ENCODE measurements at regions not wholly inside any gene's neighbourhood (a gene's known extent, or its start where the extent isn't known, plus 50 kb on each side); places are given as distances from the start of the nearest gene placed in this dataset.

GRCh38 chr6:44626616-44627015 lies 239.1 kb downstream of the CDC5L start:
- no peak for DNase-seq (ENCODE audit: low read depth, low spot score)
- no peak overlapping the region for H3K4me3 ChIP-seq (ENCODE audit: low read length)

DNA sequence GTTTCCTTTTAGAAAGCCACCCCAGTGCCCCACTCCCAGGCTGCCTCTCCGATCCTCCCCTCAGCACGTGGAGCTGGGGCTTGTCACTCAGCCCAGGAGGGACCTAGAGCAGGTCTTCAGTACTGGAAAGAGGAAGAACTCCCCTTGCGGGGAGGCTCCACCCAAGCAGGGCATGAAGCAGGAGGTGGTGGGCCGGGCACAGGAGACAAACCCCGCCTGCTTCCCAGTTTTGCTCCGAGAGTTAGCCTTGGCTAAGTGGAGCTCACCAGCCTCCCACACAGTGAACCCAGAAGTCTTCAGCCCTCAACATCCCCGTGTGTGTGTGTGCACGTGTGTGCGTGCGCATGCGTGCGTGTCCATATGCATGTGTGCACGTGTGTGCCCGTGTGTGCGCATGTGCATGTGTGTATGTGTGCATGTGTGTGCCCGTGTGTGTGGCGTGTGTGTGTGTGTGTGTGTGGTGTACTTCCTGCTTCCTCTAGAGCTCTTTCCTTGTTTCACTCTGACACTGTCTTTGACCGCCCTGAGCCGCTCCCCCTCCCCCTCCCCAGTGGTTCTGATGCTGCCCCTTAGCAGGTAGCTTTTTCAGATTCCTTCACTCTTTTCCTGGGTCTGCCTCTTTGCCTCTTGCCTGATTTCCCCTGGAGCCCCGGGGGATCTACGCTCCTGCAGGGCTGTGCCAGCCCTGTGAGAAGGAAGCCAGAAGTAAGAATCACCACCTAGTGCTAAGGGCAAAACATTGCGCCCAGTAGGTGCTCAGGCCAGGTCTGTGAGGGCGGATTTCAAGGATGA lies 239.8 kb downstream of the CDC5L start:
- DNase-seq (ENCODE audit: low read depth, low spot score) = no peak
- H3K4me3 ChIP-seq (ENCODE audit: low read length) = no peak overlapping the region

GRCh38 chr6:44627883-44628271 lies 240.4 kb downstream of the CDC5L start:
- no peak for DNase-seq (ENCODE audit: low read depth, low spot score)
- no peak overlapping the region for H3K4me3 ChIP-seq (ENCODE audit: low read length)

DNA sequence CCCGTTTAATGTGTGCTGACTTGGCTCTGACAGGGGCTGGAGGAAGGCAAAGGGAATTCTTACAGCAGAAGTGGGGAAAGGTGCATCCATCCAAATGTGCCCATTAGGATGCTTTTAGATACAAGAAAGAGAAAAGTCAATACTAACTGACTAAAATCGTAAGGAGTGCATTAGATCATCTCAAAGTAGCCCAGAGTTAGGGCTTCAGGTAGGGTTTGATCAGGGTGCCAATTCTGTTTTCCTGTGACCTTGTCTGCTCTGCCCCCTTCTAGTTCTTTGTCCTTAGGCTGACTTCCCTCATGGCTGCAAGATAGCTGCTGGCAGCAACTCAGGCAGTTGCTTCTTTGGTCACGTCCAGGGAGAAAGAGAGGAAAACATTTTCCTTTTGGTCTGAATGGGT lies 240.8 kb downstream of the CDC5L start:
- DNase-seq (ENCODE audit: low read depth, low spot score) = no peak
- no peak overlapping the region for H3K4me3 ChIP-seq (ENCODE audit: low read length)

GRCh38 chr6:44629636-44630035 lies 242.1 kb downstream of the CDC5L start:
- DNase-seq (ENCODE audit: low read depth, low spot score) = no peak
- H3K4me3 ChIP-seq (ENCODE audit: low read length) = no peak overlapping the region

DNA sequence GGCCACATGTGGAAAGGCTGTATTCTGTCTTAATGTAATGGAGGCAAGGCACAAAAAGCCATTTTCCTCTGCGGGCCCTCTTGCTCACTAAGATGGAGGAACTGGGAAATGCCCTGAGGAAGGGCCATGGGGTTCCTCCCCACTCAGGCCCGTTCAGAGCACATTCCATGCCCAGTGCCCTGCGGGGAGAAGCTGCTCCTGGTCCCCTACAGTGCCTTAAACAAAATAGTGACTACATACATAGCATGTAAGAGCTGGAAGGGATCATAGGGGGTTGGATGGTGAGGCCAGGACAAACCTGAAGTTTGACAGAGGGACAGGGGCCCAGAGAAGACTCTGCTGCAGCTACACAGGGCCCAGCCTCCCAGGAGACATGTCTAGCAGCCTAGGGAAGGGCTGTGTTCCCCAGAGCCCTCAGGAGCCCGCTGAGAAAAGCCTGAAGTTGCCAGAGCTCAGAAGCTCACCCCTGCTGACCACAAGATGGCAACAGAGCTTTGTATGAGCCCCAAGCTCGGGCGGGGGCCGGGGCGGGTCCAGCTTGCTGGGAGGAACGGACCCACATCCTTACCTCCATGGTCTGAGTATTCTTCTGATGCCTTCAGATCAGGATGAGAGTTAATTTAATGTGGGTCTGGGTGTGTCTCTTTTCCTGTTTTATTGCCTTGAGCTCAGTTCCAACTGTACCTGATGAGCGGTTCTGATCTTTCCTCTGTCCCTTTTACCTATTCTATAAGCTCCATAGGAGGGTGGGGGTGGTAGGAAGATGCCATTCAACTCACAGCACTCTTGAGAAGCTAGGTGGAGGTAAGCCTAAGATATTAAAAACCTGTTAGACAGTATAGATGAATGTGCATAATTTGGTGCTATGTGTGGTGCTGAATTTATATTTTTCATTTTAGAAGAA lies 242.9 kb downstream of the CDC5L start:
- no peak overlapping the region for H3K4me3 ChIP-seq (ENCODE audit: low read length)
- peak; percentile 18 for DNase-seq (ENCODE audit: low read depth, low spot score)

DNA sequence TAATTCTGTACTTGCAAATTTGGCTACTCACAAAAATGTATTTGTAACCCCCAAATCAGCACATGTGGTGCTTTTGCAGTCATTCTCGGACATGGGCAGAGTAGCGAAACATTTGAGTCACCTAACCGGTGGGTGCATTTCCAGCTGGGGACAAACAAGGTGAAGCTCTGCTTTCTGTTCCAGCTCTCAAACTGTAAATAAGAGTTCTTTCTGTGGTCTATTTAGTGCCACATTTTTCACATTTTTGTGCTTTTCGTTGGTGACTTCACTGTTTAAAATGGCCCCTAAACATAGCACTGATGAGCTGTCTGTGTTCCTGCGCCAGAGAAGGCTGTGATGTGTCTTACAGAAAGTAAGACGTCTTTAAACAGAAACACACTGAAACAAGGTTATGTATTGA lies 244.5 kb downstream of the CDC5L start:
- no peak overlapping the region for H3K4me3 ChIP-seq (ENCODE audit: low read length)
- no peak for DNase-seq (ENCODE audit: low read depth, low spot score)

GRCh38 chr6:44634321-44634720 lies 246.8 kb downstream of the CDC5L start:
- DNase-seq (ENCODE audit: low read depth, low spot score) = no peak
- no peak overlapping the region for H3K4me3 ChIP-seq (ENCODE audit: low read length)

GRCh38 chr6:44635486-44635885 lies 248.0 kb downstream of the CDC5L start:
- no peak overlapping the region for H3K4me3 ChIP-seq (ENCODE audit: low read length)
- no peak for DNase-seq (ENCODE audit: low read depth, low spot score)

GRCh38 chr6:44636561-44637248 lies 249.2 kb downstream of the CDC5L start:
- no peak for DNase-seq (ENCODE audit: low read depth, low spot score)
- H3K4me3 ChIP-seq (ENCODE audit: low read length) = no peak overlapping the region

GRCh38 chr6:44641344-44642031 lies 254.0 kb downstream of the CDC5L start:
- H3K4me3 ChIP-seq (ENCODE audit: low read length) = no peak overlapping the region
- no peak for DNase-seq (ENCODE audit: low read depth, low spot score)

- no peak overlapping the region for H3K4me3 ChIP-seq (ENCODE audit: low read length)
- no peak for DNase-seq (ENCODE audit: low read depth, low spot score)
Measured at GRCh38 chr6:44642349-44642748, 254.8 kb downstream of the CDC5L start.

DNA sequence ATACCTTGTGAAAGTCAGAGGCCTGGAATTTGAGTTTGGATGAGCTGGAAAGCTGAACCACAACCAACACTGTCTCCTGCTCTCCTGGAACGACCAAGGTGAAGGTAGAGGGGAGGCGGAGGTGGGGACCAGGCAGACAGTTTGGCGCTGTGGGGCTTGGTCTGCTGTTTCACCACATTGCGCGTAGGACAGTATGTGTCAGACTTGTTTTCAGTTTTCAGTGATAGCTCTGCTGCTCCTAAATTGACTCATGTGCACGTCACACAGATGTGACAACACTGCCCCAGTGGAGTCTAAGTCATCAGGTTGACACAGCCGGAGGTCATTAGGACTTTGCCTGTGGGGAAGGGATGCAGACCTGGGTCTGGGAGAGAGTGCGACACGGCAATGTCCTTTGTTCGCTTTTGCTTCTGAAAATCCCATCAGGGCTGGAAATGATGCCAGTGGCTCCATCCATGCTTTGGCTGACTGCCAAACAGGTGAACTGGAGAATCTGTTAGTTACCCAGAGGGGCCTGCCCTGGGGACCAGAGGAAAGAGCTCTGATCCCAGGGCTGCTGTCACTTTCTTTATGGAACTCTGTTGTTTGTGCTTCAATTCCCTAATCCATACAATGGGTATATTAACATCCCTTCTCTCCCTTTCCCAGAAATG lies 255.5 kb downstream of the CDC5L start:
- H3K4me3 ChIP-seq (ENCODE audit: low read length) = no peak overlapping the region
- DNase-seq (ENCODE audit: low read depth, low spot score) = no peak

GRCh38 chr6:44645276-44645675 lies 257.8 kb downstream of the CDC5L start:
- DNase-seq (ENCODE audit: low read depth, low spot score) = no peak
- no peak overlapping the region for H3K4me3 ChIP-seq (ENCODE audit: low read length)

DNA sequence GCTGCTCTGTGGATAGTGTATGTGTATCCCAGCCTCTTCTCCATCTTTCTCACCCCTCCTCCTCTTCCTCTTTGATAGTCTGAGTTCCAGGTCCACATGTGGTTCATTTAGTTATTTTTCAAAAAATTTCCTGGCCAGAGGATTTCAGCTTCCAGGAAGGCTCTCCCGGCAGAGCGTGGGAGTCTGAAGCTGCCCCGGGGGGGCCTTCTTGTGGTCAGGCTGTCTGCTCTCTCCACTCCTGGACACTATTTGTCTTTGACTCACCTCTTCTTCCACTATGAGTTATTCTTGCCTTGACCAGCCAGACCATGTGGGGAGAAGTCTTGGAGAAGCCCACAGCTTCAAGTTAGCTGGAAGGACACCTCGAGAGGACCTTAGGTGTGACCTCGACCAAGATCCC lies 258.8 kb downstream of the CDC5L start:
- no peak overlapping the region for H3K4me3 ChIP-seq (ENCODE audit: low read length)
- DNase-seq (ENCODE audit: low read depth, low spot score) = no peak

GRCh38 chr6:44649365-44650025 lies 262.0 kb downstream of the CDC5L start:
- DNase-seq (ENCODE audit: low read depth, low spot score) = no peak
- H3K4me3 ChIP-seq (ENCODE audit: low read length) = no peak overlapping the region

GRCh38 chr6:44650495-44650894 lies 263.0 kb downstream of the CDC5L start:
- no peak for DNase-seq (ENCODE audit: low read depth, low spot score)
- H3K4me3 ChIP-seq (ENCODE audit: low read length) = no peak overlapping the region

DNA sequence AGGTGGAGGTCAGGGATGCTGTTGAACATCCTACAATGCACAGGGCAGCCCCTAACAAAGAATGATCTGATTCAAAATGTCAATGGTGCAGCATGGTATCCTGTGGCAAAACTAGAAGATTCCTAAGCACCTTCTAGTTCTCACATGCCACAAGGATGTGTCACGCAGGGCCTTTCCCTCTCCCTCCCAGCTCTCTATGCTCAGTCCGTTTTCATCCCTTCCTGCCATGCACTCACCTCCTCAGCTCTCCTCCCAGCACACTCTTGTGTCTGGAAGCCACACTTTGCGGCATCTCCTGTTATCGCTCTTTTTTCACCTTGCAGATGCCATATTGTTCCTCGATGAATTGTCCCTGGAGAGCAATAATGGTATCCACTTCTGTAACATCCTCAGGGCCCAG lies 263.4 kb downstream of the CDC5L start:
- no peak for DNase-seq (ENCODE audit: low read depth, low spot score)
- H3K4me3 ChIP-seq (ENCODE audit: low read length) = no peak overlapping the region

All from Jurkat, Clone E6-1 (cell line).